ENCODE measurements at regions not wholly inside any gene's neighbourhood (a gene's known extent, or its start where the extent isn't known, plus 50 kb on each side); places are given as distances from the start of the nearest gene placed in this dataset.

- no peak for DNase-seq (ENCODE audit: low spot score)
Observed at GRCh38 chr9:129489838-129490582, 130.9 kb downstream of the C9orf50 start.

- peak; percentile 45 for DNase-seq (ENCODE audit: low spot score)
Observed at GRCh38 chr9:129487658-129488483, 133.0 kb downstream of the C9orf50 start.

- peak; percentile 71 for DNase-seq (ENCODE audit: low spot score)
Observed at GRCh38 chr9:129486756-129487657, 133.9 kb downstream of the C9orf50 start.

- no peak for DNase-seq (ENCODE audit: low spot score)
Observed at GRCh38 chr9:129485145-129485774, 135.6 kb downstream of the C9orf50 start.

- DNase-seq (ENCODE audit: low spot score): no peak
Observed at GRCh38 chr9:129484352-129485000, 136.4 kb downstream of the C9orf50 start.

- peak; percentile 91 for DNase-seq (ENCODE audit: low spot score)
Observed at GRCh38 chr9:129483415-129484351, 137.2 kb downstream of the C9orf50 start.

GRCh38 chr9:129482521-129483414, 138.1 kb downstream of the C9orf50 start:
- peak; percentile 96 for DNase-seq (ENCODE audit: low spot score)

GRCh38 chr9:129481810-129482511, 138.9 kb downstream of the C9orf50 start:
- peak; percentile 65 for DNase-seq (ENCODE audit: low spot score)

- DNase-seq (ENCODE audit: low spot score): no peak
Observed at GRCh38 chr9:129481424-129481809, 139.5 kb downstream of the C9orf50 start.

GRCh38 chr9:129480745-129481144, 140.2 kb downstream of the C9orf50 start:
- no peak for DNase-seq (ENCODE audit: low spot score)

- DNase-seq (ENCODE audit: low spot score): no peak
Observed at GRCh38 chr9:129480227-129480626, 140.7 kb downstream of the C9orf50 start.

GRCh38 chr9:129479631-129480011, 141.3 kb downstream of the C9orf50 start:
- DNase-seq (ENCODE audit: low spot score): no peak

- no peak for DNase-seq (ENCODE audit: low spot score)
Observed at GRCh38 chr9:129478961-129479630, 141.8 kb downstream of the C9orf50 start.

GRCh38 chr9:129478461-129478860, 142.4 kb downstream of the C9orf50 start:
- no peak for DNase-seq (ENCODE audit: low spot score)

GRCh38 chr9:129476821-129477611, 143.9 kb downstream of the C9orf50 start:
- no peak for DNase-seq (ENCODE audit: low spot score)

- DNase-seq (ENCODE audit: low spot score): no peak
Observed at GRCh38 chr9:129474740-129475404, 146.0 kb downstream of the C9orf50 start.
